DMS153 treated with DMSO at 0.1 percent for 48 hours (cell line): ENCODE measurements at regions not wholly inside any gene's neighbourhood (a gene's known extent, or its start where the extent isn't known, plus 50 kb on each side); places are given as distances from the start of the nearest gene placed in this dataset.
"Not testable (repeated sequence)": the region's sequence is repeated elsewhere in the genome, so short reads cannot be mapped to it uniquely, and the experiment has no call there.

Experiments used
- DNase-seq: peaks from one replicate; lab custom pipeline; 2025; ENCODE audit not compliant: unreplicated experiment; lab: John Stamatoyannopoulos, UW

GRCh38 chr6:51285876-51286275 lies 467.2 kb downstream of the TFAP2B start:
- DNase-seq, result no peak

- no peak for DNase-seq
Measured at GRCh38 chr6:51289041-51289440, 470.4 kb downstream of the TFAP2B start.

GRCh38 chr6:51292659-51293058 lies 474.0 kb downstream of the TFAP2B start:
- no peak for DNase-seq

- no peak for DNase-seq
Measured at GRCh38 chr6:51299621-51300380, 481.1 kb downstream of the TFAP2B start.

GRCh38 chr6:51300510-51300909 lies 481.8 kb downstream of the TFAP2B start:
- no peak for DNase-seq

- DNase-seq, result no peak
Measured at GRCh38 chr6:51301962-51302361, 483.3 kb downstream of the TFAP2B start.

GRCh38 chr6:51302431-51302830 lies 483.8 kb downstream of the TFAP2B start:
- no peak for DNase-seq

GRCh38 chr6:51303338-51303737 lies 484.7 kb downstream of the TFAP2B start:
- DNase-seq, result no peak

- no peak for DNase-seq
Measured at GRCh38 chr6:51314965-51315364, 496.3 kb downstream of the TFAP2B start.

- DNase-seq, result no peak
Measured at GRCh38 chr6:51318674-51319073, 500.0 kb downstream of the TFAP2B start.

GRCh38 chr6:51321477-51321876 lies 502.8 kb downstream of the TFAP2B start:
- DNase-seq, result not testable (repeated sequence)

- DNase-seq, result no peak
Measured at GRCh38 chr6:51322505-51322904, 503.8 kb downstream of the TFAP2B start.

GRCh38 chr6:51323056-51323455 lies 504.4 kb downstream of the TFAP2B start:
- DNase-seq, result no peak

GRCh38 chr6:51330971-51331370 lies 512.3 kb downstream of the TFAP2B start:
- DNase-seq, result no peak

- DNase-seq, result no peak
Measured at GRCh38 chr6:51335543-51335942, 516.9 kb downstream of the TFAP2B start.

- DNase-seq, result no peak
Measured at GRCh38 chr6:51336185-51336584, 517.5 kb downstream of the TFAP2B start.

- no peak for DNase-seq
Measured at GRCh38 chr6:51337277-51337676, 518.6 kb downstream of the TFAP2B start.

GRCh38 chr6:51339108-51339507 lies 520.4 kb downstream of the TFAP2B start:
- no peak for DNase-seq

- DNase-seq, result no peak
Measured at GRCh38 chr6:51339728-51340127, 521.1 kb downstream of the TFAP2B start.

- DNase-seq, result no peak
Measured at GRCh38 chr6:51342393-51342792, 523.7 kb downstream of the TFAP2B start.

- DNase-seq, result no peak
Measured at GRCh38 chr6:51349857-51350256, 531.2 kb downstream of the TFAP2B start.

GRCh38 chr6:51350308-51350904 lies 531.7 kb downstream of the TFAP2B start:
- DNase-seq, result no peak
